Suprapubic skin (tissue), 4 donors: ENCODE measurements at regions not wholly inside any gene's neighbourhood (a gene's known extent, or its start where the extent isn't known, plus 50 kb on each side); places are given as distances from the start of the nearest gene placed in this dataset.

Experiments
- CTCF ChIP-seq, 2 donors: fragments of 200-600 bp in 1 of 2; fragments of 450-650 bp in 1 of 2; sonication (generic) in 1 of 2; IDR thresholded peaks; one replicate each; pipeline ENCODE4 v1.5.1; 2016 to 2019; ENCODE audit warnings: antibody characterized with exemption in 2 of 2, mild to moderate bottlenecking in 1 of 2, moderate library complexity in 1 of 2
- EP300 ChIP-seq: sonication (generic); formaldehyde crosslinking; IDR thresholded peaks from one replicate; pipeline ENCODE4 v1.6.1; 2017; ENCODE audit warnings: antibody characterized with exemption
- POLR2A ChIP-seq, 2 donors: fragments of 450-650 bp; IDR thresholded peaks; one replicate each; pipeline ENCODE4 v1.6.1; 2017; ENCODE audit warnings: antibody characterized with exemption in 2 of 2, mild to moderate bottlenecking in 2 of 2, moderate library complexity in 2 of 2
- POLR2AphosphoS5 ChIP-seq, 3 donors: sonication (generic); formaldehyde crosslinking; IDR thresholded peaks; one replicate each; pipeline ENCODE4 v1.6.1; 2017; ENCODE audit warnings: antibody characterized with exemption in 3 of 3

GRCh38 chr13:59363313-59363712 lies 800.4 kb downstream of the DIAPH3 start:
- no peak for TF ChIP-seq CTCF (IDR thresholded peaks at IDR 0.05)
- no peak for TF ChIP-seq POLR2AphosphoS5 (IDR thresholded peaks at IDR 0.05)
- TF ChIP-seq POLR2A (IDR thresholded peaks at IDR 0.05) = no peak
- TF ChIP-seq EP300 = no peak
